ENCODE measurements at regions not wholly inside any gene's neighbourhood (a gene's known extent, or its start where the extent isn't known, plus 50 kb on each side); places are given as distances from the start of the nearest gene placed in this dataset.

- Histone ChIP-seq H3K9me2 (ENCODE audit: insufficient read depth, low read length) (no peaks in the 10 kb centered on the region), H3K79me2 (replicated peaks; ENCODE audit: insufficient read depth, low read length) (no peaks in the 10 kb centered on the region), H3K27ac (ENCODE audit: low read length) (no peak overlapping the region), H3K4me2 (ENCODE audit: low read length) (no peak overlapping the region), H4K20me1 (ENCODE audit: insufficient read depth) (no peaks in the 10 kb centered on the region), H3K27me3 (ENCODE audit: insufficient read depth, low read depth, low read length) (no peaks in the 10 kb centered on the region), H3K9ac (ENCODE audit: low read length) (no peak overlapping the region), H3K9me3 (ENCODE audit: low read length) (no peaks in the 10 kb centered on the region), H3K4me3 (ENCODE audit: low read length) (no peak overlapping the region), H3K36me3 (ENCODE audit: insufficient read depth, low read length) (no peaks in the 10 kb centered on the region), H3F3A (ENCODE audit: insufficient read depth, low read length, poor library complexity, severe bottlenecking) (no peaks in the 10 kb centered on the region), H2AFZ (ENCODE audit: low read depth, low read length) (no peak overlapping the region)
- TF ChIP-seq EZH2 (IDR thresholded peaks at IDR 0.05; ENCODE audit: borderline replicate concordance, insufficient read depth, low read length, poor library complexity, severe bottlenecking) = no peak
- TF ChIP-seq TAF1 (IDR thresholded peaks at IDR 0.05; ENCODE audit: low read depth) = no peak
- no peak for TF ChIP-seq EP300 (conservative IDR thresholded peaks at IDR 0.05; ENCODE audit: poor library complexity, severe bottlenecking)
- TF ChIP-seq CTCF (IDR thresholded peaks at IDR 0.05; ENCODE audit: poor library complexity, severe bottlenecking) = no peak
- TF ChIP-seq SMC3 (conservative IDR thresholded peaks at IDR 0.05; ENCODE audit: poor library complexity) = no peak
- no peak for TF ChIP-seq POLR2AphosphoS5 (IDR thresholded peaks at IDR 0.05)
- no peak for TF ChIP-seq REST (IDR thresholded peaks at IDR 0.05; ENCODE audit: borderline replicate concordance)
These were observed 365.7 kb downstream of the GXYLT1 start for GRCh38 chr12:41778934-41779333.

GRCh38 chr12:41777064-41777790 lies 367.4 kb downstream of the GXYLT1 start:
- no peaks in the 10 kb centered on the region for H4K20me1 ChIP-seq (ENCODE audit: insufficient read depth)
- H3K9me3 ChIP-seq (ENCODE audit: low read length) = no peaks in the 10 kb centered on the region
- H3K27ac ChIP-seq (ENCODE audit: low read length) = no peak overlapping the region
- no peaks in the 10 kb centered on the region for H3F3A ChIP-seq (ENCODE audit: insufficient read depth, low read length, poor library complexity, severe bottlenecking)
- no peaks in the 10 kb centered on the region for H3K27me3 ChIP-seq (ENCODE audit: insufficient read depth, low read depth, low read length)
- H2AFZ ChIP-seq (ENCODE audit: low read depth, low read length) = no peak overlapping the region
- no peaks in the 10 kb centered on the region for H3K36me3 ChIP-seq (ENCODE audit: insufficient read depth, low read length)
- H3K4me2 ChIP-seq (ENCODE audit: low read length) = no peak overlapping the region
- H3K9ac ChIP-seq (ENCODE audit: low read length) = no peak overlapping the region
- H3K9me2 ChIP-seq (ENCODE audit: insufficient read depth, low read length) = no peaks in the 10 kb centered on the region
- H3K4me3 ChIP-seq (ENCODE audit: low read length) = no peak overlapping the region
- H3K79me2 ChIP-seq (replicated peaks; ENCODE audit: insufficient read depth, low read length) = no peaks in the 10 kb centered on the region
- TF ChIP-seq REST (IDR thresholded peaks at IDR 0.05; ENCODE audit: borderline replicate concordance) (no peak), EP300 (conservative IDR thresholded peaks at IDR 0.05; ENCODE audit: poor library complexity, severe bottlenecking) (no peak), EZH2 (IDR thresholded peaks at IDR 0.05; ENCODE audit: borderline replicate concordance, insufficient read depth, low read length, poor library complexity, severe bottlenecking) (no peak), TAF1 (IDR thresholded peaks at IDR 0.05; ENCODE audit: low read depth) (no peak), POLR2AphosphoS5 (IDR thresholded peaks at IDR 0.05) (no peak), RAD21 (conservative IDR thresholded peaks at IDR 0.05) (no peak), SMC3 (conservative IDR thresholded peaks at IDR 0.05; ENCODE audit: poor library complexity) (no peak), CTCF (IDR thresholded peaks at IDR 0.05; ENCODE audit: poor library complexity, severe bottlenecking) (no peak), MXI1 (conservative IDR thresholded peaks at IDR 0.05; ENCODE audit: poor library complexity, severe bottlenecking) (no peak)

Data from neural cell (in vitro differentiated cells).